NCI-H526 (cell line): ENCODE measurements at regions not wholly inside any gene's neighbourhood (a gene's known extent, or its start where the extent isn't known, plus 50 kb on each side); places are given as distances from the start of the nearest gene placed in this dataset.
"Not testable (repeated sequence)": the region's sequence is repeated elsewhere in the genome, so short reads cannot be mapped to it uniquely, and the experiment has no call there.

Experiments used
- DNase-seq, 2 experiments: peaks; one replicate each; lab custom pipeline; 2025; lab: John Stamatoyannopoulos, UW

- no peak for DNase-seq
Measured at GRCh38 chr20:41784209-41784958, 166.2 kb upstream of the CHD6 start.

- DNase-seq = no peak
Measured at GRCh38 chr20:41783423-41784208, 165.4 kb upstream of the CHD6 start.

- DNase-seq = no peak
Measured at GRCh38 chr20:41782730-41783406, 164.7 kb upstream of the CHD6 start.

- DNase-seq = no peak
Measured at GRCh38 chr20:41782255-41782654, 164.1 kb upstream of the CHD6 start.

GRCh38 chr20:41776421-41776820 is 158.2 kb upstream of the CHD6 start:
- DNase-seq = no peak

GRCh38 chr20:41774291-41774690 is 156.1 kb upstream of the CHD6 start:
- DNase-seq = no peak

GRCh38 chr20:41770965-41771364 is 152.8 kb upstream of the CHD6 start:
- no peak for DNase-seq

GRCh38 chr20:41770427-41770826 is 152.2 kb upstream of the CHD6 start:
- DNase-seq = no peak

DNA sequence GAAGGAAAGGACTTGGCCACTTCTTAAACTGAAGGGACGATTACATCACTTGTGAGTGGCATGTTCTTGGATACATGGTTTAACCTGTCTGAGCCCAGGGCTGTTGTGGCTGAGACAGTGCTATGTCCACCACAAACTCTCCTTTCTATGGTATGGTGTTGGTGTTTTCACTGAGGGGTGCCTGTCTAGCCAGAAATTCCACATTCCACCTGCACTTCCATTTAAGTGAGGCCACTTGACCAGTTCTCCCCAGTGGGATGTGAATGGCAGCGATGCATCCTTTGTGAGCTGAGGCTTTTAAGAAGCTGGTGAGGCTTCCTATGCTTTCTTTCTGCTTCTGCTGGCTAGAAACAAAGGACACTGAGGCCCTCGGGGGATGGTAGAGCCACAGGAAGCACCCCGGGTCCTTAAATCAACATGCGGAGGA is 151.4 kb upstream of the CHD6 start:
- no peak for DNase-seq

- no peak for DNase-seq
Measured at GRCh38 chr20:41750137-41750536, 132.0 kb upstream of the CHD6 start.

DNA sequence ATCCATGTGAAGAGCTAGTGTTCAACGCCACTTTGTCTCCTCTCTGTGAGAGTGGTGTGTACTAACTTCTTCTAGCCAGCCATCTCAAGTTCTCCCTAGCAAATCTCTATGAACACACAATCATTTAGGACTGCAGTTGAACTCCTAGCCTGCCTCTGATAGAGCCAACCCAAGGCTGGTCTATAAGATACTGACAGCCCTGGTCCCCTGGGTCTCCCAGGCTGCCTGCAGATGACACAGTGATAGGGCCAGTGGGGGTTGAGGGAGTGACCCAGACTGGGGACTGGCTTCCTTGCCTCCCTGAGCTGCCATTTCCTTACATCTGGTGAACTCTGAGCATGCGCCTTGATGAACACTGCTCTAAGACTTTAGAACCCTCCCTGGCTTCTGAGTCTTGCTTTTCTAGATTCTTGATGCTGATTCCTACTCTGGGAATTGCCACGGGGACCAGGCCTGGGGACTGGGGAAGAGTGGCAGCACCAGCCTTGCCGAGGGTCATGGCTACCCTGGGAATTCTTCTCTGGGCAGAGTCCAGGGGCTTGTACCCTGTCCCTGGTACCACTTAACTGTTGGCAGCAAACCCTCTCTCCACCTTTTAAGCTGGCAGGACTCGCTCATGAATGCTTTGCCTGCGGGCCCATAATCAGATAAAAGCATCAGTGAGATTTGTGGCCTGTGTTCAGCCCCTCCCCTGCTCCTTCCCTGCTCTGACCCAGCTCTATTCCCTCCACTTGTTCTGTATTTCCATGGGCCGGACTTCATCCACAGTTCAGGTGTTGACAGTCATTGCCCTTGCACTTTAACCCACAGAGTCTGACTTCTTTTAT is 130.8 kb upstream of the CHD6 start:
- DNase-seq = no peak

DNA sequence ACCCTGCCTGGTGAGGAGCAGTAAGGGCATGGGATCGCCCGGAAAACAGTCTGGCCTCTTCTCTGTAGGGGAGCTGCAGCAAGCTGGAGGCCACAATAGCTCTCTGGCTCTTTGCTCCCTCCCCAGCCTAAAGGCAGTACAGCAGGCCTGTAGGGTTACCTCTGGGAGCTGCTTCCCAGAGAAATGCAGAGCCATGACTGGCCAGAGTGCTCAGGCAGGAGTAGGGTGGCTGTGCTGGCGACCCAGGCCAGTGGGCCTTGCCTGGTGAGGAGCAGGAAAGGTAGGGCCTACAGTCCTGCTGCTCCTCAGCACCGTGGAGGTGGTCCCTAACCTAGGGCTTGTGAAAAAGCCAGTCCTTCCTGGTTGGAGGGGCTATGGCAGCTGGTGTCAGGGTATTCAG is 129.9 kb upstream of the CHD6 start:
- DNase-seq = no peak

- no peak for DNase-seq
Measured at GRCh38 chr20:41747226-41747625, 129.0 kb upstream of the CHD6 start.

DNA sequence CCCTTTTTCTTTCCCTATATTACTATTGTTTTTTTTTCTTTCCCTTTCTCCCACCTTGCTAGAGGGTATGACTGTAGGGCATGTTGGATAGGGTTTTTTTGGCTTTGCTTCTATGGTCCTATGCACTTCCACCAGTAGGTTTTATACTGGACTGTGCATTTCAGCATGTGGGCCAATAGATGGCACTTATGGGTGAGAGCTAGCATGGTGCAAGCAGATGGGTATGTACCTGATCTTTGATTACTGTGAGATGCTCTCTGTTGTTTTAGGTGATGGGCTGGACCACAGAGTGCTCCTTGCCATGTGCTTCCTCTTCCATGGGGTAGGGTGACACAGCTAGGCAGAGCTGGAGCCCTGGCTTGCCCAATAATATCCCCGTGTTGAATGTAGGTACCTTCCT is 128.5 kb upstream of the CHD6 start:
- peak in 1 of 2 experiments; percentile 28 for DNase-seq

- peak; percentile 41 to 80 for DNase-seq
Measured at GRCh38 chr20:41738604-41739206, 120.5 kb upstream of the CHD6 start.

- DNase-seq = no peak
Measured at GRCh38 chr20:41735949-41736348, 117.8 kb upstream of the CHD6 start.

GRCh38 chr20:41734506-41734945 is 116.3 kb upstream of the CHD6 start:
- peak; percentile 11 to 70 for DNase-seq

GRCh38 chr20:41733151-41733550 is 115.0 kb upstream of the CHD6 start:
- no peak for DNase-seq

- not testable (repeated sequence) for DNase-seq
Measured at GRCh38 chr20:41731198-41731597, 113.0 kb upstream of the CHD6 start.

- DNase-seq = not testable (repeated sequence)
Measured at GRCh38 chr20:41727681-41728080, 109.5 kb upstream of the CHD6 start.

- DNase-seq = no peak
Measured at GRCh38 chr20:41726727-41727126, 108.5 kb upstream of the CHD6 start.
